Stomach (tissue), 8 donors: ENCODE measurements at regions not wholly inside any gene's neighbourhood (a gene's known extent, or its start where the extent isn't known, plus 50 kb on each side); places are given as distances from the start of the nearest gene placed in this dataset.

Source experiments
- DNase-seq, 2 donors: peaks; one replicate each; pipeline versions ENCODE4 v3.0.0 to v3.0.0-alpha.2; 2013 to 2019
- H3K27ac ChIP-seq, 5 donors: fragments of 200-600 bp in 4 of 5; sonication (generic) in 4 of 5; one replicate each; pipeline ENCODE4 v1.5.1; 2013 to 2019; ENCODE audit warnings: mild to moderate bottlenecking in 1 of 5, moderate library complexity in 1 of 5
- H3K27me3 ChIP-seq, 3 donors: fragments of 200-600 bp; sonication (generic); one replicate each; pipeline ENCODE4 v1.5.1; 2017 to 2019; ENCODE audit warnings: mixed run types in 1 of 3
- H3K36me3 ChIP-seq, 4 donors: fragments of 200-600 bp; sonication (generic); 1 replicate in 3 of 4; 2 replicates in 1 of 4; pipeline ENCODE4 v1.5.1; 2016 to 2019
- H3K4me1 ChIP-seq, 4 donors: fragments of 200-600 bp; sonication (generic); one replicate each; pipeline ENCODE4 v1.5.1; 2016 to 2019
- H3K4me3 ChIP-seq, 4 donors: fragments of 200-600 bp; sonication (generic) in 3 of 4; one replicate each; pipeline ENCODE4 v1.5.1; 2016 to 2019; ENCODE audit warnings: mild to moderate bottlenecking in 1 of 4
- H3K9me3 ChIP-seq, 4 donors: fragments of 200-600 bp; sonication (generic); one replicate each; pipeline ENCODE4 v1.5.1; 2016 to 2019
- CTCF ChIP-seq, 7 experiments: fragments of 450-650 bp in 4 of 7; fragments of 200-600 bp in 3 of 7; sonication (generic) in 3 of 7; IDR thresholded peaks; one replicate each; pipeline ENCODE4 v1.5.1; 2016 to 2019; ENCODE audit warnings: antibody characterized with exemption in 7 of 7, control low read depth in 2 of 7, mild to moderate bottlenecking in 1 of 7
- EP300 ChIP-seq: sonication (generic); formaldehyde crosslinking; IDR thresholded peaks from one replicate; pipeline ENCODE4 v1.6.1; 2017; ENCODE audit warnings: antibody characterized with exemption
- POLR2A ChIP-seq, 4 donors: fragments of 450-650 bp; IDR thresholded peaks; one replicate each; pipeline ENCODE4 v1.6.1; 2016; ENCODE audit warnings: antibody characterized with exemption in 4 of 4, control low read depth in 2 of 4, mild to moderate bottlenecking in 1 of 4, moderate library complexity in 1 of 4
- POLR2AphosphoS5 ChIP-seq, 3 donors: sonication (generic); formaldehyde crosslinking; IDR thresholded peaks; one replicate each; pipeline ENCODE4 v1.6.1; 2016; ENCODE audit warnings: antibody characterized with exemption in 3 of 3
- WGBS, 5 donors: extraction: QIAGEN DNeasy Blood & Tissue Kit in 3 of 5; methylation state at CpG; one replicate each; pipeline versions ENCODE4 v1.1.5 to v1.1.7; 2013 to 2018; 5-methylcytosine and 5-hydroxymethylcytosine counted together
- intact Hi-C: fragments of 100-400 bp; cut with DNase I; formaldehyde crosslinking; loops from one replicate; pipeline ENCODE4 v1.15.1; 2023; ENCODE audit warnings: low total_unique reads
- donor health status: healthy with polysubstance abuse.
- donor health status: Bipolar disorder and iron deficiency.
- donor health status: healthy.

- intact Hi-C loops = no loop called here
- H3K27ac ChIP-seq = no peak overlapping the region
- WGBS, 5 donors = 84 to 87% (median 87%) methylated on average over 6 of the region's 6 CpGs
- H3K4me3 ChIP-seq = no peak overlapping the region
- H3K4me1 ChIP-seq = peaks cover 0 to 9% (median 2%) of the 10 kb centered on the region in 4 donors
- H3K9me3 ChIP-seq = no peaks in the 10 kb centered on the region
- DNase-seq = no peak
- no peaks in the 10 kb centered on the region for H3K36me3 ChIP-seq
- TF ChIP-seq POLR2A (IDR thresholded peaks at IDR 0.05) (no peak), CTCF (IDR thresholded peaks at IDR 0.05) (no peak), EP300 (no peak), POLR2AphosphoS5 (IDR thresholded peaks at IDR 0.05) (no peak)
- H3K27me3 ChIP-seq = no peaks in the 10 kb centered on the region
Observed at GRCh38 chr1:60891281-60891680, 191.1 kb upstream of the NFIA start.

- H3K36me3 ChIP-seq = no peaks in the 10 kb centered on the region
- H3K27ac ChIP-seq = no peak overlapping the region
- H3K4me3 ChIP-seq = no peak overlapping the region
- no peak for DNase-seq
- H3K9me3 ChIP-seq = no peaks in the 10 kb centered on the region
- intact Hi-C loops = no loop called here
- H3K27me3 ChIP-seq = no peaks in the 10 kb centered on the region
- peaks cover 0 to 9% (median 2%) of the 10 kb centered on the region in 4 donors for H3K4me1 ChIP-seq
- no peak for TF ChIP-seq POLR2AphosphoS5 (IDR thresholded peaks at IDR 0.05)
Observed at GRCh38 chr1:60890664-60891063, 191.7 kb upstream of the NFIA start.

GRCh38 chr1:60889709-60890108, 192.7 kb upstream of the NFIA start:
- Histone ChIP-seq H3K27me3 (no peaks in the 10 kb centered on the region), H3K4me3 (no peak overlapping the region), H3K4me1 (peaks cover 0 to 6% (median 2%) of the 10 kb centered on the region in 4 donors), H3K27ac (no peak overlapping the region), H3K36me3 (no peaks in the 10 kb centered on the region), H3K9me3 (no peaks in the 10 kb centered on the region)
- WGBS, 5 donors = 91 to 98% (median 95%) methylated on average over 2 of the region's 2 CpGs
- intact Hi-C loops = no loop called here
- TF ChIP-seq POLR2A (IDR thresholded peaks at IDR 0.05) (no peak), POLR2AphosphoS5 (IDR thresholded peaks at IDR 0.05) (no peak), EP300 (no peak), CTCF (IDR thresholded peaks at IDR 0.05) (no peak)
- no peak for DNase-seq

GRCh38 chr1:60888126-60888525, 194.2 kb upstream of the NFIA start:
- H3K9me3 ChIP-seq = no peaks in the 10 kb centered on the region
- no peak overlapping the region for H3K27ac ChIP-seq
- H3K36me3 ChIP-seq = no peaks in the 10 kb centered on the region
- no peaks in the 10 kb centered on the region for H3K4me1 ChIP-seq
- 85 to 90% (median 88%) methylated on average over 3 of the region's 3 CpGs for WGBS, 5 donors
- no peak for DNase-seq
- no peak overlapping the region for H3K4me3 ChIP-seq
- intact Hi-C loops = no loop called here
- H3K27me3 ChIP-seq = no peaks in the 10 kb centered on the region
- TF ChIP-seq POLR2A (IDR thresholded peaks at IDR 0.05) (no peak), EP300 (no peak), CTCF (IDR thresholded peaks at IDR 0.05) (no peak), POLR2AphosphoS5 (IDR thresholded peaks at IDR 0.05) (no peak)

GRCh38 chr1:60886793-60887331, 195.5 kb upstream of the NFIA start:
- WGBS, 5 donors = 56 to 68% (median 64%) methylated on average over 6 of the region's 6 CpGs
- Histone ChIP-seq H3K27ac (no peak overlapping the region), H3K4me1 (no peaks in the 10 kb centered on the region), H3K4me3 (no peak overlapping the region), H3K9me3 (no peaks in the 10 kb centered on the region), H3K27me3 (no peaks in the 10 kb centered on the region), H3K36me3 (no peaks in the 10 kb centered on the region)
- DNase-seq = peak in 1 of 2 donors; percentile 39
- intact Hi-C loops = no loop called here
- TF ChIP-seq EP300 = no peak
- no peak for TF ChIP-seq POLR2A (IDR thresholded peaks at IDR 0.05)
- no peak for TF ChIP-seq CTCF (IDR thresholded peaks at IDR 0.05)
- no peak for TF ChIP-seq POLR2AphosphoS5 (IDR thresholded peaks at IDR 0.05)
